Activated CD4-positive, alpha-beta T cell treated with anti-CD3 and anti-CD28 coated beads, Interleukin-2, amount 10 ng/mL, durations not matched to agents 7 days and 5 days (primary cell): ENCODE measurements at regions not wholly inside any gene's neighbourhood (a gene's known extent, or its start where the extent isn't known, plus 50 kb on each side); places are given as distances from the start of the nearest gene placed in this dataset.

ENCODE experiments used
- CTCF ChIA-PET: fragments of 350-600 bp; sonication (Branson Sonifier 250); formaldehyde crosslinking; loops from one replicate; lab custom pipeline; 2021; ENCODE audit warnings: antibody characterized with exemption; lab: Charles Lee
- POLR2A ChIA-PET: fragments of 350-600 bp; sonication (Branson Sonifier 250); formaldehyde crosslinking; loops from one replicate; lab custom pipeline; 2021; ENCODE audit warnings: antibody characterized with exemption; lab: Charles Lee
- DNase-seq: peaks from one replicate; pipeline ENCODE4 v3.0.0-alpha.2; 2020
- H3K27ac Mint-ChIP-seq: one replicate; pipeline ENCODE4 v1.8.0; 2021; ENCODE audit warnings: mild to moderate bottlenecking, moderate library complexity, mixed read lengths
- H3K27me3 Mint-ChIP-seq: one replicate; pipeline ENCODE4 v1.8.0; 2021; ENCODE audit warnings: mixed read lengths
- H3K36me3 Mint-ChIP-seq: one replicate; pipeline ENCODE4 v1.8.0; 2021; ENCODE audit warnings: low read depth, mixed read lengths
- H3K4me1 Mint-ChIP-seq: one replicate; pipeline ENCODE4 v1.8.0; 2021; ENCODE audit warnings: mixed read lengths
- H3K4me3 Mint-ChIP-seq: one replicate; pipeline ENCODE4 v1.8.0; 2021; ENCODE audit warnings: mild to moderate bottlenecking, moderate library complexity, mixed read lengths
- H3K9me3 Mint-ChIP-seq: one replicate; pipeline ENCODE4 v1.8.0; 2021; ENCODE audit warnings: mixed read lengths

- H3K9me3 Mint-ChIP-seq = no peaks in the 10 kb centered on the region
- POLR2A ChIA-PET = no interaction called here
- H3K27ac Mint-ChIP-seq = no peak overlapping the region
- H3K27me3 Mint-ChIP-seq = no peaks in the 10 kb centered on the region
- H3K4me3 Mint-ChIP-seq = no peak overlapping the region
- CTCF ChIA-PET = interaction anchor here (0.5 kb wide), 1 partner anchor 241 kb away, joined by 3 read pairs; no protein-coding TSS in a partner anchor
- H3K36me3 Mint-ChIP-seq = no peaks in the 10 kb centered on the region
- H3K4me1 Mint-ChIP-seq = peaks cover 12% of the 10 kb centered on the region
- no peak for DNase-seq
Measured at GRCh38 chrX:51798701-51799100, 55.5 kb downstream of the GSPT2 start.

- DNase-seq = peak; percentile 58
- peak overlapping the region; percentile 95 for H3K4me3 Mint-ChIP-seq
- POLR2A ChIA-PET = no interaction called here
- no peaks in the 10 kb centered on the region for H3K9me3 Mint-ChIP-seq
- peaks cover 6% of the 10 kb centered on the region for H3K36me3 Mint-ChIP-seq
- peak overlapping the region; percentile 97 for H3K27ac Mint-ChIP-seq
- H3K4me1 Mint-ChIP-seq = peaks cover 24% of the 10 kb centered on the region
- CTCF ChIA-PET = interaction anchor here (1.3 kb wide), 1 partner anchor 459 kb away, joined by 4 read pairs; no protein-coding TSS in a partner anchor
- H3K27me3 Mint-ChIP-seq = no peaks in the 10 kb centered on the region
Measured at GRCh38 chrX:51802917-51803688, 59.9 kb downstream of the GSPT2 start.

DNA sequence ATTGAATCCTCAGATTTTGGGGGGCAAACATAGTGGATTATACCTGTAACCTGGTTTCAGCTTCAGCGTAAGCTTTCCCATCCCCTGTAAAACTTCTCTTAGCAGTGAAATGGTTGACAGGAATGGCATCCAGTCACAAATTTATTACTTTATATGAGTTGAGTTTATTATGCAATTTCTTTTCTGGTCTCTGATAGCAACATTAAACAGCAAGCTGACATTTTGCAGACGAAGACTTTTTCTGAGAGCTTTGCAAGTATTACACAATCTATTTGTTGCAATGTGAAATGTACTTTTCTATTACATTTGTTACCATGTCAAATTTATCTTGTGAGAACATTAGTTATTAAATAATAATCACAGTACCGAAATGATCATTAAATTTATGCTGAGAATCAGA lies 60.6 kb downstream of the GSPT2 start:
- Mint-ChIP-seq H3K27ac (no peak overlapping the region), H3K4me1 (peaks cover 24% of the 10 kb centered on the region), H3K27me3 (no peaks in the 10 kb centered on the region), H3K9me3 (no peaks in the 10 kb centered on the region), H3K36me3 (peaks cover 6% of the 10 kb centered on the region), H3K4me3 (peak overlapping the region; percentile 95)
- ChIA-PET POLR2A (no interaction called here), CTCF (no interaction called here)
- no peak for DNase-seq

DNA sequence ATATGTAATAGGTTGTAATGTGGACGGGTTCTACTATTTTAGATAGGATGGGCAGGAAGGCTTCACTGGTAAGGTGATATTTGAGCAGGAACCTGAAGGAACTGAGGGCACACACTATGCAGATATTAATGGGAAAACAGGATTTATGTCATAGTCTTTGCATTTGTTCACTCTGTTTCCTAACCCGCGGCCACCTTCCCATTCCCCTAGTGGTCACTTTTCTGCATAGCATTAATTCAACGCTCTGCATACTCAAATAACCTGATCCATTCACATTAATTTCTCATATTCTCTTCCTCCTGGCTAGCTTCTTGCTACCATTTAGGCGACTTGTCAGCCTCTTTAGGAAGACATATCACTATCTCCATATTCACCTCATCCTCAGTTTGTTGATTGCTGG lies 61.5 kb downstream of the GSPT2 start:
- Mint-ChIP-seq H3K27me3 (no peaks in the 10 kb centered on the region), H3K4me3 (no peak overlapping the region), H3K36me3 (peaks cover 6% of the 10 kb centered on the region), H3K4me1 (peaks cover 24% of the 10 kb centered on the region), H3K27ac (no peak overlapping the region), H3K9me3 (no peaks in the 10 kb centered on the region)
- CTCF ChIA-PET = no interaction called here
- POLR2A ChIA-PET = no interaction called here
- DNase-seq = no peak

GRCh38 chrX:51813886-51814460 lies 70.7 kb downstream of the GSPT2 start:
- no peak overlapping the region for H3K4me3 Mint-ChIP-seq
- H3K4me1 Mint-ChIP-seq = no peaks in the 10 kb centered on the region
- no peaks in the 10 kb centered on the region for H3K9me3 Mint-ChIP-seq
- ChIA-PET CTCF (no interaction called here), POLR2A (no interaction called here)
- H3K27ac Mint-ChIP-seq = no peak overlapping the region
- no peaks in the 10 kb centered on the region for H3K27me3 Mint-ChIP-seq
- no peak for DNase-seq
- H3K36me3 Mint-ChIP-seq = peaks cover 8% of the 10 kb centered on the region

DNA sequence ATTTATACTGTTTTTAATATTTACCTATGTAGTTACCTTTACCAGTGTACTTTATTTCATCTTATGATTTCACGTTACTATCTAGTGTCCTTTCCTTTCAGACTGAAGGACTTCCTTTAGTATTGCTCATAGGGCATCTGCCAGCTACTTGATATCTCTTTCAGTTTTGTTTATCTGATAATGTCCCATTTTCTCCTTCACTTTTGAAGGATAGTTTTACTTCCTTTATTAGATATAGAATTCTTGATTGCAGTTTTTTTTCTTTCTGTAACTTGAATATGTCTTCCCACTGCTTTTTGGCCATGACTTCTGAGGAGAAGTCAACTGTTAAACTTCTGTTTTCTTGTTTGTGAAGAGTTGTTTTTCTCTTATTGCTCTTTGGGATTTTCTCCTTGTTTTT lies 69.4 kb upstream of the MAGED1 start:
- CTCF ChIA-PET = no interaction called here
- peaks cover 23% of the 10 kb centered on the region for H3K4me1 Mint-ChIP-seq
- no peak overlapping the region for H3K4me3 Mint-ChIP-seq
- no peaks in the 10 kb centered on the region for H3K27me3 Mint-ChIP-seq
- DNase-seq = no peak
- no peak overlapping the region for H3K27ac Mint-ChIP-seq
- peaks cover 2% of the 10 kb centered on the region for H3K9me3 Mint-ChIP-seq
- peaks cover 4% of the 10 kb centered on the region for H3K36me3 Mint-ChIP-seq
- POLR2A ChIA-PET = no interaction called here

DNA sequence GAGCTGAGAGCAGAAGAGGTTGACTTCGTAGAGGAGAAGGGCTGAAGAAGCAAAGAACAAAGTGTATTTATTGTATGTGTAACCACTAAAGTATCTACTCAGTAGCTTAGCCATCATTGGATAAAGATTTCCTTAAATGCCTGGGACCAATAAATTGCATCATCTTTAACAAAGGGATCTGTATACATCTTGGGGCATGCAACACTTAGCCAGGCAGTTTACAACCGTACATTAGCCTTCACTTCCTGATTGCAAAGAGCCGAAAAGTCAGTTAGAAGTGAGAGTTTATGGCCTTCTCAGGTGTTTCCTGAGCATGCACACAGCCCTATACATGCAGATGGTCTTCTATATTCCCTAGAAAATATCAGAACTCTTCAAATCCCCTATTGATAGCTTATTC lies 68.0 kb upstream of the MAGED1 start:
- Mint-ChIP-seq H3K27ac (no peak overlapping the region), H3K36me3 (peaks cover 4% of the 10 kb centered on the region), H3K9me3 (peaks cover 2% of the 10 kb centered on the region), H3K4me3 (no peak overlapping the region), H3K4me1 (peaks cover 23% of the 10 kb centered on the region), H3K27me3 (no peaks in the 10 kb centered on the region)
- no peak for DNase-seq
- CTCF ChIA-PET = no interaction called here
- POLR2A ChIA-PET = no interaction called here

GRCh38 chrX:51834076-51834475 lies 59.3 kb upstream of the MAGED1 start:
- Mint-ChIP-seq H3K9me3 (no peaks in the 10 kb centered on the region), H3K36me3 (peaks cover 4% of the 10 kb centered on the region), H3K4me3 (no peak overlapping the region), H3K4me1 (peaks cover 3% of the 10 kb centered on the region), H3K27me3 (no peaks in the 10 kb centered on the region), H3K27ac (no peak overlapping the region)
- no peak for DNase-seq
- CTCF ChIA-PET = no interaction called here
- POLR2A ChIA-PET = no interaction called here

- H3K4me1 Mint-ChIP-seq = peaks cover 3% of the 10 kb centered on the region
- H3K27me3 Mint-ChIP-seq = no peaks in the 10 kb centered on the region
- no peaks in the 10 kb centered on the region for H3K9me3 Mint-ChIP-seq
- H3K36me3 Mint-ChIP-seq = peaks cover 4% of the 10 kb centered on the region
- H3K27ac Mint-ChIP-seq = no peak overlapping the region
- no peak for DNase-seq
- H3K4me3 Mint-ChIP-seq = no peak overlapping the region
- CTCF ChIA-PET = no interaction called here
- POLR2A ChIA-PET = no interaction called here
Measured at GRCh38 chrX:51836823-51837222, 56.6 kb upstream of the MAGED1 start.

GRCh38 chrX:51837451-51837850 lies 56.0 kb upstream of the MAGED1 start:
- CTCF ChIA-PET = no interaction called here
- POLR2A ChIA-PET = no interaction called here
- peaks cover 4% of the 10 kb centered on the region for H3K36me3 Mint-ChIP-seq
- H3K9me3 Mint-ChIP-seq = no peaks in the 10 kb centered on the region
- H3K4me1 Mint-ChIP-seq = peaks cover 3% of the 10 kb centered on the region
- no peaks in the 10 kb centered on the region for H3K27me3 Mint-ChIP-seq
- no peak for DNase-seq
- no peak overlapping the region for H3K4me3 Mint-ChIP-seq
- H3K27ac Mint-ChIP-seq = no peak overlapping the region

DNA sequence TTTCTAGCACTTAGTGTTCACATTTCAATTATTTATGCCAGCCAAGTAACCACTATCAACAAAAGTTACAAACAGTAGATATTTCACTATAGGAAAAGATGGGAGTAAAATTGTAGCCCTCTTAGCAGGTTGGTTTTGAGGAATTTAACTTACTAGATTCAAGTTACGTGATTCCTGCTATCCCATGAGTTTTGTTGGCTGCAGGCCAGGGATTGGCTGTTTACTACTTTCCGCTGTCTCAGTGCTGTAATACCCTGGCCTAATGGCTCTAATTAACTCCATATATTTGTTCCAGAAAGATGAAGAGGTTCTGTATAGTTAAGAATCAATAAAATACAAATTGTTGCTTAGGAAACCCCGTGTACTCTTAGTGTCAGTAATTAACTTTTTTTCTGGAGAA lies 55.5 kb upstream of the MAGED1 start:
- Mint-ChIP-seq H3K4me3 (no peak overlapping the region), H3K4me1 (peaks cover 3% of the 10 kb centered on the region), H3K27ac (no peak overlapping the region), H3K27me3 (no peaks in the 10 kb centered on the region), H3K9me3 (no peaks in the 10 kb centered on the region), H3K36me3 (peaks cover 4% of the 10 kb centered on the region)
- ChIA-PET CTCF (no interaction called here), POLR2A (no interaction called here)
- no peak for DNase-seq
